Stimulated activated CD8-positive, alpha-beta memory T cell treated with anti-CD3 and anti-CD28 coated beads, Interleukin-12 subunit alpha, Interleukin-12 subunit beta, amount 100 ng/mL, for 24 hours (primary cell): ENCODE measurements at regions not wholly inside any gene's neighbourhood (a gene's known extent, or its start where the extent isn't known, plus 50 kb on each side); places are given as distances from the start of the nearest gene placed in this dataset.
"Not testable (repeated sequence)": the region's sequence is repeated elsewhere in the genome, so short reads cannot be mapped to it uniquely, and the experiment has no call there.

Source experiments
- DNase-seq: peaks from one replicate; pipeline ENCODE4 v3.0.0-alpha.2; 2020; ENCODE audit errors: extremely low read depth

GRCh38 chr3:27779176-27779575 is 57.1 kb upstream of the EOMES start:
- DNase-seq = no peak

- DNase-seq = no peak
These were observed 67.3 kb upstream of the EOMES start for GRCh38 chr3:27789420-27789819.

- DNase-seq = no peak
These were observed 69.8 kb upstream of the EOMES start for GRCh38 chr3:27791956-27792355.

- DNase-seq = no peak
These were observed 70.7 kb upstream of the EOMES start for GRCh38 chr3:27792869-27793268.

- no peak for DNase-seq
These were observed 72.1 kb upstream of the EOMES start for GRCh38 chr3:27794211-27794610.

- DNase-seq = no peak
These were observed 74.3 kb upstream of the EOMES start for GRCh38 chr3:27796365-27796875.

GRCh38 chr3:27797773-27798172 is 75.7 kb upstream of the EOMES start:
- no peak for DNase-seq

- DNase-seq = no peak
These were observed 78.1 kb upstream of the EOMES start for GRCh38 chr3:27800261-27800660.

- DNase-seq = no peak
These were observed 80.3 kb upstream of the EOMES start for GRCh38 chr3:27802425-27802824.

- DNase-seq = no peak
These were observed 80.7 kb upstream of the EOMES start for GRCh38 chr3:27802849-27803248.

- no peak for DNase-seq
These were observed 83.2 kb upstream of the EOMES start for GRCh38 chr3:27805282-27805681.

- DNase-seq = no peak
These were observed 91.1 kb upstream of the EOMES start for GRCh38 chr3:27813255-27813654.

GRCh38 chr3:27821609-27822008 is 99.5 kb upstream of the EOMES start:
- not testable (repeated sequence) for DNase-seq

- no peak for DNase-seq
These were observed 102.4 kb upstream of the EOMES start for GRCh38 chr3:27824312-27825200.

- DNase-seq = no peak
These were observed 104.3 kb upstream of the EOMES start for GRCh38 chr3:27826448-27826847.

GRCh38 chr3:27827041-27827440 is 104.9 kb upstream of the EOMES start:
- no peak for DNase-seq

- DNase-seq = no peak
These were observed 118.9 kb upstream of the EOMES start for GRCh38 chr3:27840807-27841594.

- DNase-seq = no peak
These were observed 122.0 kb upstream of the EOMES start for GRCh38 chr3:27844052-27844675.

- DNase-seq = no peak
These were observed 125.6 kb upstream of the EOMES start for GRCh38 chr3:27847697-27848096.

GRCh38 chr3:27848826-27849225 is 126.7 kb upstream of the EOMES start:
- DNase-seq = no peak

GRCh38 chr3:27859821-27860220 is 137.7 kb upstream of the EOMES start:
- DNase-seq = no peak
